AG04450 (cell line): ENCODE measurements at regions not wholly inside any gene's neighbourhood (a gene's known extent, or its start where the extent isn't known, plus 50 kb on each side); places are given as distances from the start of the nearest gene placed in this dataset.

Experiments used
- CTCF ChIA-PET: fragments of 300-600, 350-600 bp; formaldehyde crosslinking; extraction: SDS; loops from one replicate; lab custom pipeline; 2022; ENCODE audit warnings: antibody characterized with exemption, inconsistent platforms; lab: Charles Lee
- POLR2A ChIA-PET: fragments of 350-600 bp; formaldehyde crosslinking; extraction: SDS; loops from one replicate; lab custom pipeline; 2021; ENCODE audit warnings: antibody characterized with exemption, inconsistent platforms; lab: Yijun Ruan, JAX
- DNase-seq: peaks from one replicate; pipeline ENCODE4 v3.0.0-alpha.2; 2011; ENCODE audit warnings: low read depth, low spot score
- H3K27ac ChIP-seq: one replicate; pipeline ENCODE4 v1.5.1; 2012; ENCODE audit warnings: low read depth, low read length, control low read depth
- H3K27me3 ChIP-seq: one replicate; pipeline ENCODE4 v1.6.0; 2012; ENCODE audit warnings: low read length; ENCODE audit not compliant: control insufficient read depth, insufficient read depth
- H3K4me3 ChIP-seq: 2 replicates; pipeline ENCODE4 v1.5.1; 2011; ENCODE audit warnings: mild to moderate bottlenecking, low read depth, low read length, control low read depth
- H3K9me3 ChIP-seq: 2 replicates; pipeline ENCODE4 v1.5.1; 2012; ENCODE audit warnings: low read length; ENCODE audit not compliant: control insufficient read depth, insufficient read depth
- TF ChIP-seq, protein P1 (sequence below): IDR thresholded peaks from 2 replicates; pipeline ENCODE4 v1.5.1; 2011; ENCODE audit warnings: low read depth, low read length, control low read depth, inconsistent platforms

GRCh38 chr2:11058129-11058528, 97.1 kb upstream of the SLC66A3 start:
- ChIA-PET CTCF (interaction anchor here (1.1 kb wide), 1 partner anchor 226 kb away, joined by 9 read pairs; no protein-coding TSS in a partner anchor), POLR2A (no interaction called here)
- no peak overlapping the region for H3K4me3 ChIP-seq
- no peaks in the 10 kb centered on the region for H3K27me3 ChIP-seq
- no peak overlapping the region for H3K27ac ChIP-seq
- TF ChIP-seq, protein P1, sequence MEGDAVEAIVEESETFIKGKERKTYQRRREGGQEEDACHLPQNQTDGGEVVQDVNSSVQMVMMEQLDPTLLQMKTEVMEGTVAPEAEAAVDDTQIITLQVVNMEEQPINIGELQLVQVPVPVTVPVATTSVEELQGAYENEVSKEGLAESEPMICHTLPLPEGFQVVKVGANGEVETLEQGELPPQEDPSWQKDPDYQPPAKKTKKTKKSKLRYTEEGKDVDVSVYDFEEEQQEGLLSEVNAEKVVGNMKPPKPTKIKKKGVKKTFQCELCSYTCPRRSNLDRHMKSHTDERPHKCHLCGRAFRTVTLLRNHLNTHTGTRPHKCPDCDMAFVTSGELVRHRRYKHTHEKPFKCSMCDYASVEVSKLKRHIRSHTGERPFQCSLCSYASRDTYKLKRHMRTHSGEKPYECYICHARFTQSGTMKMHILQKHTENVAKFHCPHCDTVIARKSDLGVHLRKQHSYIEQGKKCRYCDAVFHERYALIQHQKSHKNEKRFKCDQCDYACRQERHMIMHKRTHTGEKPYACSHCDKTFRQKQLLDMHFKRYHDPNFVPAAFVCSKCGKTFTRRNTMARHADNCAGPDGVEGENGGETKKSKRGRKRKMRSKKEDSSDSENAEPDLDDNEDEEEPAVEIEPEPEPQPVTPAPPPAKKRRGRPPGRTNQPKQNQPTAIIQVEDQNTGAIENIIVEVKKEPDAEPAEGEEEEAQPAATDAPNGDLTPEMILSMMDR, result no peak
- DNase-seq, result no peak
- no peaks in the 10 kb centered on the region for H3K9me3 ChIP-seq

DNA sequence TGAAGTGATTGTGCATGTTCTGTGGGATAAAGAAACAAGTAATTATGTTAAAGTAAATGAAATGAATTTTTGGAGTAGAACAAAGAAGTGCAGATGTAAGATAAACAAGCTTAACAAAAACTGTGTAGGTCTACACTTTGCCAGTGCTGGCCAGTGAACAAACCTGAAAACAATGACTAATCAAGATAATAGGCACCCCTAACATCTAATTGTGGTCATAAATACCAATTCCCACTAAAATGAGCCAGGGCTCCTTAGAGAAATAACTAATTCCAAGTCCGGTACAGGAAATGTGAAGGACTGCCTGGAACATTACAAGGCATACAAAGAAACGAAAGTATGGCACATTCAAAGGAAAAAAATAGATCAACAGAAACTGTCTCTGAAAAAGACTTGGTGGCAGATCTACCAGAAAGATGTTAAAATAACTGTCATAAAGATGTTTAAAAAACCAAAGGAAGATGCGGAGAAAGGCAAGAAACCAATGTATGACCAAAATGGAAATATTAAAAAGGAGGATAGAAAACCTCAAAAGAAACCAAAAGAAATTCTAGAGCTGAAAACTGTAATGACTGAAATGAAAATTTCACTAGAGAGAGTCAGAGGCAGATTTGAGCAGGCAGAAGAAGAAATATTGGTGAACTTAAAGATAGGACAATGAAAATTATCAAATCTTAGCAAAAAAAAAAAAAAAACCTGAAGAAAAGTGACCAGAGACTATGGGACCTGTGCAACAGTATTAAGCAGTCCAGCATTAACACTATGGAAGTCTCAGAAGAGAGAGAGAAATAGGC, 94.7 kb upstream of the SLC66A3 start:
- H3K27ac ChIP-seq, result no peak overlapping the region
- TF ChIP-seq, protein P1, result no peak
- no peaks in the 10 kb centered on the region for H3K9me3 ChIP-seq
- ChIA-PET CTCF (no interaction called here), POLR2A (no interaction called here)
- DNase-seq, result no peak
- no peaks in the 10 kb centered on the region for H3K27me3 ChIP-seq
- H3K4me3 ChIP-seq, result no peak overlapping the region

DNA sequence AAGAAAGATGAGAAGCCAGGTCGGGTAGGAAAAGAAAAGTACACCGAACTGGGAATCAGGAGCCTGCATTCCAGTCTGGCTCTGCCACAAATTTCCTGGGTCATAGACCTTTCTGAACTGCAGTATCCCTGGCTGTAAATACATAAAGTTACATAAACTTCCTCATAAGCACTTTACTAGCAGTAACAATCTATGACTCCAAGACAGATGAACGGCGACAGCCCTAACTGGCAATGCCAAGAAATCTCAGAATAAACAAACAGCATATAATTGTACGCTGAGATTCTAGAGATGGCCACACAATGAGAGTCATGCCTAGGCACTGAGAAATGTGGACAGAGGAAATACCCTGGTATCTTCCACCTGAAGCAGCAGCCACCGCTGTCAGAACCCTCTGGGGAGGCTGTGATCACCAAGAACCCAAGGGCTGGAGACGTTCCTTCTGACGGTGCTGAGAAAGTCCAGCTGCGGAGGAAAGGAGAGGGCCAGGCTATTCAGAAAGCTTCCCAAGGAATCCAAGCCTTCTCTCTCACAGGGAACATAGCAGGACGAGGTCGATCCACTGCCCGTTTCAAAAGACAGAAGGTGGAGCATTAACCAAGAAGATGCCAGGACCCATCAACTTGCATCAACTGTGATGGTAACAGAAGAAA, 89.3 kb upstream of the SLC66A3 start:
- CTCF ChIA-PET, result no interaction called here
- Histone ChIP-seq H3K4me3 (no peak overlapping the region), H3K27me3 (no peaks in the 10 kb centered on the region), H3K27ac (no peak overlapping the region), H3K9me3 (0 out of 2 replicates have a peak, but pooled peaks cover 2% of the 10 kb centered on the region)
- DNase-seq, result no peak
- POLR2A ChIA-PET, result no interaction called here
- TF ChIP-seq, protein P1, result no peak

- ChIA-PET CTCF (interaction anchor here (0.5 to 0.7 kb wide), 2 partner anchors 9 to 156 kb away, joined by 3 to 7 read pairs; partner anchors contain the start of gene KCNF1), POLR2A (no interaction called here)
- DNase-seq, result no peak
- peak overlapping the region; percentile 2 for H3K27ac ChIP-seq
- 0 out of 2 replicates have a peak, but pooled peaks cover 2% of the 10 kb centered on the region for H3K9me3 ChIP-seq
- H3K4me3 ChIP-seq, result no peak overlapping the region
- TF ChIP-seq, protein P1, result no peak
- H3K27me3 ChIP-seq, result no peaks in the 10 kb centered on the region
Measured at GRCh38 chr2:11067221-11068078, 87.8 kb upstream of the SLC66A3 start.
